HFFc6 (cell line): ENCODE measurements at regions not wholly inside any gene's neighbourhood (a gene's known extent, or its start where the extent isn't known, plus 50 kb on each side); places are given as distances from the start of the nearest gene placed in this dataset.

Source experiments
- DNase-seq: peaks from one replicate; pipeline ENCODE4 v3.0.0-alpha.2; 2018
- H3K27ac Mint-ChIP-seq: 2 replicates; pipeline ENCODE4 v1.8.0; 2020; ENCODE audit warnings: mild to moderate bottlenecking, mixed read lengths
- H3K27me3 Mint-ChIP-seq: 2 replicates; pipeline ENCODE4 v1.8.0; 2021; ENCODE audit warnings: mild to moderate bottlenecking, moderate library complexity, mixed read lengths; ENCODE audit not compliant: insufficient read depth
- H3K36me3 Mint-ChIP-seq: 2 replicates; pipeline ENCODE4 v1.8.0; 2021; ENCODE audit warnings: low read depth, mixed read lengths
- H3K4me1 Mint-ChIP-seq: 2 replicates; pipeline ENCODE4 v1.8.0; 2020; ENCODE audit warnings: low read depth, mixed read lengths
- H3K4me3 Mint-ChIP-seq: 2 replicates; pipeline ENCODE4 v1.8.0; 2020; ENCODE audit warnings: mild to moderate bottlenecking, moderate library complexity, mixed read lengths
- H3K9me3 Mint-ChIP-seq: 2 replicates; pipeline ENCODE4 v1.8.0; 2020; ENCODE audit warnings: mild to moderate bottlenecking, mixed read lengths
- TF ChIP-seq, protein P1 (sequence below): fragments of 200-600 bp; sonication (generic); IDR thresholded peaks from 2 replicates; pipeline ENCODE4 v1.5.0; 2021; ENCODE audit warnings: antibody characterized with exemption, mild to moderate bottlenecking

DNA sequence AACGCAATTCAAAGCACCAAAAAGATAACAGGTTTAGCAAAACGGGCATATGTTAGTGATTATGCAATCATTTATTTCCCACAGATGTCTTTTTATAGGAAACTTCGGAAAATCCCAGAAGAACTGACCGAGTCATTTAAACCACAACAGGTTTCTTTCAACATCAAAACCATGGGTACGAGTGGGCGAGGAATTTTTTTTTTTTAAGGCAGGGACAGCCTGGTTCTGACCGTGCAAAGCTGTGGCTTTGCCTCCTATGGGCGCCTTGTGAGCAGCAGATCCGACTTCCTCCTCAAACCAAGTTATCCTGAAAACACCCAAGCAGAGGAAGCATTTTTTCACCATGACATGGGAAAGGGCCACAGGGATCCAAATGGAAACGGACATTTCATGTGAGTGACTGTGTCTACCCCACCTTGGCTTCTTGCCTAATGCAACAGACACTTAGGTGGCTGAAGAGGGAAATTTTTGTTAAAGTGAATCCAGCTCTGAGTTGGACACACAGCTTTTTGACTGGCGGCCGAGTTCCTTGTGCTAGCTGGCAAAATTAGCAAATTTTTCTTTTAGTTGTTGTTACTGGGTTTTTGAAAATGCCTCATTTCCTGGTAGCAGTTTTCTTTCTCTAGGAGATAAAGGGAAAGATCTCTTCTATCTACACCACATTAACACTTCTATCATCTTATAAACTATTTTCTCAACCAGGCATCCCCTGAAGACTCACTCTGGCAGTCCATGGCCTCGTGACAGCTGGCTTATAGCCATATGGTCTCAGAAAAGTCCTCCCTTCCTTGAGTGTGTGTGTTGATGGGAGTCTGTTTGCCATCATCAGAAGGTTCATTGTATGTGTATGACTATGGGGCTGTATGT lies 487.4 kb upstream of the ZEB2 start:
- Mint-ChIP-seq H3K36me3 (no peaks in the 10 kb centered on the region), H3K27ac (peak overlapping the region; percentile 93), H3K4me3 (peak overlapping the region; percentile 71), H3K27me3 (no peaks in the 10 kb centered on the region), H3K9me3 (no peaks in the 10 kb centered on the region), H3K4me1 (peaks cover 38% of the 10 kb centered on the region)
- TF ChIP-seq, protein P1, sequence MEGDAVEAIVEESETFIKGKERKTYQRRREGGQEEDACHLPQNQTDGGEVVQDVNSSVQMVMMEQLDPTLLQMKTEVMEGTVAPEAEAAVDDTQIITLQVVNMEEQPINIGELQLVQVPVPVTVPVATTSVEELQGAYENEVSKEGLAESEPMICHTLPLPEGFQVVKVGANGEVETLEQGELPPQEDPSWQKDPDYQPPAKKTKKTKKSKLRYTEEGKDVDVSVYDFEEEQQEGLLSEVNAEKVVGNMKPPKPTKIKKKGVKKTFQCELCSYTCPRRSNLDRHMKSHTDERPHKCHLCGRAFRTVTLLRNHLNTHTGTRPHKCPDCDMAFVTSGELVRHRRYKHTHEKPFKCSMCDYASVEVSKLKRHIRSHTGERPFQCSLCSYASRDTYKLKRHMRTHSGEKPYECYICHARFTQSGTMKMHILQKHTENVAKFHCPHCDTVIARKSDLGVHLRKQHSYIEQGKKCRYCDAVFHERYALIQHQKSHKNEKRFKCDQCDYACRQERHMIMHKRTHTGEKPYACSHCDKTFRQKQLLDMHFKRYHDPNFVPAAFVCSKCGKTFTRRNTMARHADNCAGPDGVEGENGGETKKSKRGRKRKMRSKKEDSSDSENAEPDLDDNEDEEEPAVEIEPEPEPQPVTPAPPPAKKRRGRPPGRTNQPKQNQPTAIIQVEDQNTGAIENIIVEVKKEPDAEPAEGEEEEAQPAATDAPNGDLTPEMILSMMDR, result no peak
- peak; percentile 97 for DNase-seq

DNA sequence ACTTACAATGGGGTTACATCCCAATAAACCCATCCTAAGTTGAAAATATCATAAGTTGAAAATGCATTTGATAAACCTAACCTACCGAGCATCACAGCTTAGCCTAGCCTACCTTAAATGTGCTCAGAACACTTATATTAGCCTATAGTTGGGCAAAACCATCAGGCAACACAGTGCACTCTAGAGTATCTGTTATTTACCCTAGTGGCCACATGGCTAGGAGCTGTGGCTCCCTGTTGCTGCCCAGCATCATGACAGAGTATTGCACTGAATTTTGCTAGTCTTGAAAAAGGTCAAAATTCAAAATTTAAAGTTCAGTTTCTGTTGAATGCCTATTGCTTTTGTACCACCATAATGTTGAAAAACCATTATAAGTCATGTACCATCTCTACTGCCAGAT lies 482.7 kb upstream of the ZEB2 start:
- TF ChIP-seq, protein P1, result no peak
- H3K27ac Mint-ChIP-seq, result no peak overlapping the region
- H3K9me3 Mint-ChIP-seq, result no peaks in the 10 kb centered on the region
- H3K36me3 Mint-ChIP-seq, result no peaks in the 10 kb centered on the region
- no peaks in the 10 kb centered on the region; the same call in 1 of the 2 replicates for H3K27me3 Mint-ChIP-seq
- no peak overlapping the region for H3K4me3 Mint-ChIP-seq
- DNase-seq, result no peak
- peaks cover 20% of the 10 kb centered on the region for H3K4me1 Mint-ChIP-seq

DNA sequence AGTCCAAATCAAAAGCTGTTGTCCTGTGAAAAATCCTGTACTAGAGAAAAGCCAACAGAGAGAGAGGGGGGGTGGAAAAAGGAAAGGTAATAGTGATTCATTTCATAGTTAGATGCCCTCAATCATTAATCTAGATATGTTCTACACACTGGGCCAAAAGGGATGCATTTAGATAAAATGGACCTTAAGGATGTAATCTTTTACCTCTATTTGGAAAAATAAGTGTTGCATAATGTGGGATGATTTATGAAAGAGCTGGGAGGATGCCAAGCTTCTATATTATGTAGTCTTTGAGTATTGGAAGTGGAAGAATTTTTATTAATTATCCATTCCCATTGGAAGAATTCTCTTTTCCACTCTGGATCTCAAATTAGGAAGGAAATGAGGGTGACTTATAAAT lies 480.5 kb upstream of the ZEB2 start:
- Mint-ChIP-seq H3K4me1 (peaks cover 20% of the 10 kb centered on the region), H3K27me3 (no peaks in the 10 kb centered on the region; the same call in 1 of the 2 replicates), H3K36me3 (no peaks in the 10 kb centered on the region), H3K4me3 (no peak overlapping the region), H3K9me3 (no peaks in the 10 kb centered on the region), H3K27ac (no peak overlapping the region)
- no peak for DNase-seq
- TF ChIP-seq, protein P1, result no peak

DNA sequence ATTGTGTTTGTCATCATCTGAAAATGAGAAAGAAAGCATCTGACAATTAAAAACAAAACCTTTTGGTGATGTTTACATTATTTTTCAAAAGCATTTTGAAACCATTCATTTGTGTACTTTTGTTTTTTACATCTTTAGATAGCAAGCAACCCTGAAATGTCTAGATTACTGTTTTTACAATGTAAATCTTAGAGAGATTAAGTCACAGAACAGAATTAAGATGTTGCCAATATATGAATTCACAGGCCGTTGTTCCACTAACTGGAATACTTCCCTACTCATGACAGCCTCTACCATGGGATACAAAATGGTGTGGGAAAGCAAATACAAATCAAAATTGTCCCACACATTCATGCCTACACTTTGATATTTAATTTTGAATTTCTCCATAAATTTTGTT lies 480.0 kb upstream of the ZEB2 start:
- Mint-ChIP-seq H3K27me3 (no peaks in the 10 kb centered on the region; the same call in 1 of the 2 replicates), H3K36me3 (no peaks in the 10 kb centered on the region), H3K4me3 (no peak overlapping the region), H3K4me1 (peaks cover 20% of the 10 kb centered on the region), H3K27ac (no peak overlapping the region), H3K9me3 (no peaks in the 10 kb centered on the region)
- no peak for DNase-seq
- TF ChIP-seq, protein P1, result no peak

DNA sequence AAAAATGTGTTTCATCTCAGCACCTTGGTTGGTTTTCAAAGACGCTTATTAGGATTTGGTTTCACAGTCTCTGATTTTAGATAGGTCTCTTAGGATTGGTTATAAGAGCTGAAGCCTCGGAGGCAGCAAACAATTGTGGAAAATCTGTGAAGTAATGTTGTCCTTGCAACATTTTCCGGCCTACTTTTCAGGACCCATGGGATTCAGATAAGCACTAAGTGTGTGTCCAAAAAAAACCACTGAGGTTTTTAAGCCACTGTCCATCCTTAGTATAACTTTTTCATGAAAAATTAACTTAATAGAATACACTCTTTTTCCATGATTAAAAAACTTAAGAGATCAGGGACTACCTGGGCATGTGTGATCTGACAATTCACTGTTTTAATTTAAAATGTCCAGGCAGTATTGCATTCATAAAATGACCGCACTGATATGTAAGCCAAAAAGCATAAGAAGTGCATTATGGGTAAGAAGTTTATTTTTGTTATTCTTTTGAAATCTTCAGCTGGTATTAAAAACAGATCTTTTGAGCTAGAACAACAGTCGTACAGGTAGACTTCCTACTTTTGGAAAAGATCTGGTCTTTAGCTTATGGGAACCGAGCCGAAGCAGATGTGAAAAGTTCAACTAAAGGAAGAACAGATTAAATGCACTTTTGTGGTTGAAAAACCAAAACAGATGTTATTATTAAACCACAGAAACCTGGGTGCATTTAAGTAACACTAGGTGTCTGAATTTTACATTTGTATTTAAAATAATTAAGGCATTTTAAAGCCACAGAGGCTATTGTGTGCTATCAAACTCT lies 479.4 kb upstream of the ZEB2 start:
- TF ChIP-seq, protein P1, result no peak
- H3K9me3 Mint-ChIP-seq, result no peaks in the 10 kb centered on the region
- H3K27me3 Mint-ChIP-seq, result no peaks in the 10 kb centered on the region; the same call in 1 of the 2 replicates
- H3K4me3 Mint-ChIP-seq, result no peak overlapping the region
- no peaks in the 10 kb centered on the region for H3K36me3 Mint-ChIP-seq
- H3K27ac Mint-ChIP-seq, result no peak overlapping the region
- H3K4me1 Mint-ChIP-seq, result peaks cover 20% of the 10 kb centered on the region
- DNase-seq, result no peak
